ENCODE measurements at regions not wholly inside any gene's neighbourhood (a gene's known extent, or its start where the extent isn't known, plus 50 kb on each side); places are given as distances from the start of the nearest gene placed in this dataset.

GRCh38 chr14:34223373-34224148, 238.5 kb downstream of the SPTSSA start:
- H3K9me3 ChIP-seq (ENCODE audit: control insufficient read depth in 2 of 3, low read length in 3 of 3), result no peaks in the 10 kb centered on the region
- no peak overlapping the region for H3K27ac ChIP-seq (ENCODE audit: low read depth, low read length)
- H3K27me3 ChIP-seq (ENCODE audit: control insufficient read depth in 2 of 2, insufficient read depth in 2 of 2, low read length in 2 of 2), result no peaks in the 10 kb centered on the region
- Mint-ChIP-seq H3K36me3 (no peaks in the 10 kb centered on the region), H3K4me3 (no peak overlapping the region), H3K9me3 (no peaks in the 10 kb centered on the region), H3K27ac (no peak overlapping the region), H3K27me3 (peaks cover 0 to 20% (median 7%) of the 10 kb centered on the region in 5 donors), H3K4me1 (peaks cover 0 to 25% (median 9%) of the 10 kb centered on the region in 7 donors)
- H3K4me3 ChIP-seq (ENCODE audit: low read length), result no peak overlapping the region
- no peaks in the 10 kb centered on the region for H3K36me3 ChIP-seq (ENCODE audit: control insufficient read depth in 2 of 3, insufficient read depth in 3 of 3, low read length in 3 of 3)
- DNase-seq (no peak), ATAC-seq (no peak)
- H3K4me1 ChIP-seq (ENCODE audit: control insufficient read depth in 2 of 2, insufficient read depth in 2 of 2, low read length in 2 of 2), result no peaks in the 10 kb centered on the region
- ChIA-PET CTCF (no interaction called here), POLR2A (no interaction called here)
- intact Hi-C loops (cut with micrococcal nuclease), result loop anchor here in 1 of 2 donors (10.0 kb wide), 1 partner anchor 279 kb away; no protein-coding TSS in a partner anchor

GRCh38 chr14:34222867-34223266, 239.2 kb downstream of the SPTSSA start:
- no peak overlapping the region for H3K4me3 Mint-ChIP-seq
- no peak overlapping the region for H3K27ac Mint-ChIP-seq
- no peak overlapping the region for H3K27ac ChIP-seq (ENCODE audit: low read depth, low read length)
- H3K27me3 Mint-ChIP-seq, result peaks cover 0 to 17% (median 6%) of the 10 kb centered on the region in 5 donors
- DNase-seq (no peak), ATAC-seq (no peak)
- H3K9me3 Mint-ChIP-seq, result no peaks in the 10 kb centered on the region
- H3K36me3 Mint-ChIP-seq, result no peaks in the 10 kb centered on the region
- CTCF ChIA-PET, result no interaction called here
- H3K36me3 ChIP-seq (ENCODE audit: control insufficient read depth in 2 of 3, insufficient read depth in 3 of 3, low read length in 3 of 3), result no peaks in the 10 kb centered on the region
- H3K4me3 ChIP-seq (ENCODE audit: low read length), result no peak overlapping the region
- peaks cover 0 to 19% (median 7%) of the 10 kb centered on the region in 7 donors for H3K4me1 Mint-ChIP-seq
- POLR2A ChIA-PET, result no interaction called here
- no peaks in the 10 kb centered on the region for H3K27me3 ChIP-seq (ENCODE audit: control insufficient read depth in 2 of 2, insufficient read depth in 2 of 2, low read length in 2 of 2)
- H3K4me1 ChIP-seq (ENCODE audit: control insufficient read depth in 2 of 2, insufficient read depth in 2 of 2, low read length in 2 of 2), result no peaks in the 10 kb centered on the region
- intact Hi-C loops (cut with micrococcal nuclease), result loop anchor here in 1 of 2 donors (10.0 kb wide), 1 partner anchor 278 kb away; no protein-coding TSS in a partner anchor
- H3K9me3 ChIP-seq (ENCODE audit: control insufficient read depth in 2 of 3, low read length in 3 of 3), result no peaks in the 10 kb centered on the region

GRCh38 chr14:34222122-34222521, 239.9 kb downstream of the SPTSSA start:
- no peaks in the 10 kb centered on the region for H3K4me1 ChIP-seq (ENCODE audit: control insufficient read depth in 2 of 2, insufficient read depth in 2 of 2, low read length in 2 of 2)
- no peaks in the 10 kb centered on the region for H3K9me3 ChIP-seq (ENCODE audit: control insufficient read depth in 2 of 3, low read length in 3 of 3)
- H3K27me3 Mint-ChIP-seq, result peaks cover 0 to 16% (median 3%) of the 10 kb centered on the region in 5 donors
- peaks cover 0 to 4% (median 0%) of the 10 kb centered on the region in 11 donors for H3K9me3 Mint-ChIP-seq
- H3K36me3 ChIP-seq (ENCODE audit: control insufficient read depth in 2 of 3, insufficient read depth in 3 of 3, low read length in 3 of 3), result no peaks in the 10 kb centered on the region
- no peak overlapping the region for H3K4me3 Mint-ChIP-seq
- no peaks in the 10 kb centered on the region for H3K27me3 ChIP-seq (ENCODE audit: control insufficient read depth in 2 of 2, insufficient read depth in 2 of 2, low read length in 2 of 2)
- H3K4me3 ChIP-seq (ENCODE audit: low read length), result no peak overlapping the region
- no peak overlapping the region for H3K27ac ChIP-seq (ENCODE audit: low read depth, low read length)
- H3K4me1 Mint-ChIP-seq, result peaks cover 0 to 11% (median 5%) of the 10 kb centered on the region in 7 donors
- CTCF ChIA-PET, result no interaction called here
- no peak for DNase-seq
- intact Hi-C loops (cut with micrococcal nuclease), result loop anchor here in 1 of 2 donors (10.0 kb wide), 1 partner anchor 277 kb away; no protein-coding TSS in a partner anchor
- ATAC-seq, result no peak
- POLR2A ChIA-PET, result no interaction called here
- H3K36me3 Mint-ChIP-seq, result peaks cover 0 to 4% (median 0%) of the 10 kb centered on the region in 5 donors
- no peak overlapping the region for H3K27ac Mint-ChIP-seq

- H3K27ac ChIP-seq (ENCODE audit: low read depth, low read length), result no peak overlapping the region
- Mint-ChIP-seq H3K27me3 (peaks cover 0 to 16% (median 3%) of the 10 kb centered on the region in 5 donors), H3K9me3 (peaks cover 0 to 4% (median 0%) of the 10 kb centered on the region in 11 donors), H3K4me3 (peak overlapping the region in 4 of 10 donors; percentile 1 to 37 (median 14)), H3K36me3 (peaks cover 0 to 4% (median 0%) of the 10 kb centered on the region in 5 donors), H3K27ac (peak overlapping the region in 2 of 9 donors; percentile 1 to 2), H3K4me1 (peaks cover 0 to 8% (median 5%) of the 10 kb centered on the region in 7 donors)
- ATAC-seq (peak; percentile 38), DNase-seq (peak in 1 of 9 donors; percentile 29)
- no peak overlapping the region for H3K4me3 ChIP-seq (ENCODE audit: low read length)
- no peaks in the 10 kb centered on the region for H3K9me3 ChIP-seq (ENCODE audit: control insufficient read depth in 2 of 3, low read length in 3 of 3)
- CTCF ChIA-PET, result no interaction called here
- POLR2A ChIA-PET, result no interaction called here
- H3K36me3 ChIP-seq (ENCODE audit: control insufficient read depth in 2 of 3, insufficient read depth in 3 of 3, low read length in 3 of 3), result no peaks in the 10 kb centered on the region
- intact Hi-C loops (cut with micrococcal nuclease), result loop anchor here in 1 of 2 donors (10.0 kb wide), 1 partner anchor 276 kb away; no protein-coding TSS in a partner anchor
- H3K27me3 ChIP-seq (ENCODE audit: control insufficient read depth in 2 of 2, insufficient read depth in 2 of 2, low read length in 2 of 2), result no peaks in the 10 kb centered on the region
- no peaks in the 10 kb centered on the region for H3K4me1 ChIP-seq (ENCODE audit: control insufficient read depth in 2 of 2, insufficient read depth in 2 of 2, low read length in 2 of 2)
These were observed 241.1 kb downstream of the SPTSSA start for GRCh38 chr14:34220921-34221320.

- no peaks in the 10 kb centered on the region for H3K27me3 ChIP-seq (ENCODE audit: control insufficient read depth in 2 of 2, insufficient read depth in 2 of 2, low read length in 2 of 2)
- peaks cover 0 to 4% (median 0%) of the 10 kb centered on the region in 5 donors for H3K36me3 Mint-ChIP-seq
- intact Hi-C loops (cut with micrococcal nuclease), result loop anchor here in 1 of 2 donors (10.0 kb wide), 1 partner anchor 276 kb away; no protein-coding TSS in a partner anchor
- peaks cover 0 to 16% (median 3%) of the 10 kb centered on the region in 5 donors for H3K27me3 Mint-ChIP-seq
- CTCF ChIA-PET, result no interaction called here
- no peaks in the 10 kb centered on the region for H3K4me1 ChIP-seq (ENCODE audit: control insufficient read depth in 2 of 2, insufficient read depth in 2 of 2, low read length in 2 of 2)
- H3K36me3 ChIP-seq (ENCODE audit: control insufficient read depth in 2 of 3, insufficient read depth in 3 of 3, low read length in 3 of 3), result no peaks in the 10 kb centered on the region
- no peak overlapping the region for H3K4me3 Mint-ChIP-seq
- POLR2A ChIA-PET, result no interaction called here
- no peak overlapping the region for H3K27ac ChIP-seq (ENCODE audit: low read depth, low read length)
- no peaks in the 10 kb centered on the region for H3K9me3 ChIP-seq (ENCODE audit: control insufficient read depth in 2 of 3, low read length in 3 of 3)
- ATAC-seq, result no peak
- H3K9me3 Mint-ChIP-seq, result peaks cover 0 to 4% (median 0%) of the 10 kb centered on the region in 11 donors
- H3K4me3 ChIP-seq (ENCODE audit: low read length), result no peak overlapping the region
- no peak for DNase-seq
- H3K4me1 Mint-ChIP-seq, result peaks cover 0 to 8% (median 5%) of the 10 kb centered on the region in 7 donors
- H3K27ac Mint-ChIP-seq, result no peak overlapping the region
These were observed 241.7 kb downstream of the SPTSSA start for GRCh38 chr14:34220378-34220706.

GRCh38 chr14:34219661-34220377, 242.2 kb downstream of the SPTSSA start:
- ATAC-seq (no peak), DNase-seq (no peak)
- H3K27ac ChIP-seq (ENCODE audit: low read depth, low read length), result no peak overlapping the region
- no peaks in the 10 kb centered on the region for H3K36me3 ChIP-seq (ENCODE audit: control insufficient read depth in 2 of 3, insufficient read depth in 3 of 3, low read length in 3 of 3)
- POLR2A ChIA-PET, result interaction anchor here (0.6 kb wide), 1 partner anchor 85 kb away, joined by 3 read pairs; no protein-coding TSS in a partner anchor
- Mint-ChIP-seq H3K4me1 (peaks cover 0 to 8% (median 5%) of the 10 kb centered on the region in 7 donors), H3K9me3 (peaks cover 0 to 4% (median 0%) of the 10 kb centered on the region in 11 donors), H3K27me3 (peaks cover 0 to 16% (median 3%) of the 10 kb centered on the region in 5 donors), H3K27ac (no peak overlapping the region), H3K4me3 (no peak overlapping the region), H3K36me3 (peaks cover 0 to 4% (median 0%) of the 10 kb centered on the region in 5 donors)
- CTCF ChIA-PET, result no interaction called here
- no peaks in the 10 kb centered on the region for H3K4me1 ChIP-seq (ENCODE audit: control insufficient read depth in 2 of 2, insufficient read depth in 2 of 2, low read length in 2 of 2)
- no peaks in the 10 kb centered on the region for H3K27me3 ChIP-seq (ENCODE audit: control insufficient read depth in 2 of 2, insufficient read depth in 2 of 2, low read length in 2 of 2)
- intact Hi-C loops (cut with micrococcal nuclease), result loop anchor here in 1 of 2 donors (10.0 kb wide), 1 partner anchor 275 kb away; no protein-coding TSS in a partner anchor
- no peaks in the 10 kb centered on the region for H3K9me3 ChIP-seq (ENCODE audit: control insufficient read depth in 2 of 3, low read length in 3 of 3)
- no peak overlapping the region for H3K4me3 ChIP-seq (ENCODE audit: low read length)
